MM.1S (cell line): ENCODE measurements at regions not wholly inside any gene's neighbourhood (a gene's known extent, or its start where the extent isn't known, plus 50 kb on each side); places are given as distances from the start of the nearest gene placed in this dataset.

ENCODE experiments used
- CTCF ChIP-seq: fragments of 300-600 bp; sonication (generic); IDR thresholded peaks from 2 replicates; pipeline ENCODE4 v1.5.1; 2016; ENCODE audit warnings: antibody characterized with exemption, low read length, mixed read lengths
- EZH2 ChIP-seq: fragments of 300-600 bp; sonication (generic); optimal IDR thresholded peaks from 2 replicates; pipeline ENCODE3; 2017; ENCODE audit warnings: low read depth, mild to moderate bottlenecking, antibody characterized with exemption, low read length, mixed read lengths
- EZH2phosphoT487 ChIP-seq: fragments of 300-600 bp; sonication (generic); IDR thresholded peaks from 2 replicates; pipeline ENCODE4 v1.6.1; 2018; ENCODE audit warnings: antibody characterized with exemption, low read length

DNA sequence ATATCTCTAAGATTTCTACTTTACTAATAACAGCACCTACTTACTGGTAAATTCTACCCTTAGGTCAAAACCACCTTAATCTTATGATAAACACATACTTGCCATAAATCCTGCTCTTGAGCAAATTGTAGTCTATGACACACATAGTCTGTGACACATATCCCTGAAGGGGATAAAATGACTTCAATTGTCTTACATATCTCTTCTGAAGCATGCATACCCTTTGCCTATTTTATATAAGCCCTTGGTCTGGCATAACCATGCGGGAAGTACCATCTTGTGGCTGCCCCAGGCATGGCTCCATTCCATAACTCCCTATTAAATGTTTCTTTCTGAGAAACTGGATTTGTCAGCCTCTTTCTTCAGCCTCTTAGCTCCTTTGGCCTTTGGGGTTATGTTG, 248.9 kb downstream of the SLC7A11 start:
- TF ChIP-seq CTCF (no peak), EZH2 (no peak), EZH2phosphoT487 (no peak)
